Left cardiac atrium (tissue), 4 donors: ENCODE measurements at regions not wholly inside any gene's neighbourhood (a gene's known extent, or its start where the extent isn't known, plus 50 kb on each side); places are given as distances from the start of the nearest gene placed in this dataset.
"Not testable (repeated sequence)": the region's sequence is repeated elsewhere in the genome, so short reads cannot be mapped to it uniquely, and the experiment has no call there.

Experiments
- ATAC-seq, 2 donors: fragments of 200-7000 bp; cut with Tn5 transposase; one replicate each; pipeline ENCODE4 v1.9.1; 2020; ENCODE audit warnings: mild to moderate bottlenecking in 2 of 2, moderate library complexity in 2 of 2
- DNase-seq: peaks from one replicate; pipeline ENCODE4 v3.0.0-alpha.2; 2020
- intact Hi-C, 2 donors: fragments of 100-400 bp; cut with DNase I; formaldehyde crosslinking; loops; one replicate each; pipeline versions ENCODE4 v1.14.1 to v1.15.1; 2022 to 2023
- microRNA-seq, 2 donors: library from miRNA; unstranded; fragments of <30 nt; microRNA quantifications; one replicate each; pipeline ENCODE4 v1.2.0, GENCODE V29; 2020
- donor health status: DM: no; HTN: yes; CAD: no.
- donor health status: DM: no; HTN: yes; CAD: no; lungs with severe emphysema.
- donor health status: DM: yes; HTN: yes; CAD: no.
- donor health status: Dilated cardiomyopathy.

DNA sequence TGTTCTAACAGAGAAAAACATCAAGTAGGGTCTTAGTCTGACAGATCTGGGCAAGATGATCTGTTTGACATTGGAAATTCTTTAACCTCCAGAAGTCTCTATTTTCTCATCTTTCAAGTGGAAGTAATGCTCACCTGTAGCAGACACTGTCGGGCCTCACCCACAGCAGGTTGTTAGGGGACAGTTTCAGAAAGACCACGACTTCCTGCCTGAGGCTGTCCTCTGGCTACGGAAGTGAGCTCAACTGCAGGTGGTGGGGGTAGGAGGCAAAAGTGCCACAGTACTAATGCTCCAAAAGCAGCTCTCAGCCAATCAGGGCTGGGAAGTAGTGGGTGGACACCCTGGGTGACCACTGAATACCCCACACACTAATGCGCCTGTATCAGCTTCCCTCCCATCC, 111.4 kb upstream of the TOPAZ1 start:
- ATAC-seq: no peak
- no peak for DNase-seq
- intact Hi-C loops: no loop called here

DNA sequence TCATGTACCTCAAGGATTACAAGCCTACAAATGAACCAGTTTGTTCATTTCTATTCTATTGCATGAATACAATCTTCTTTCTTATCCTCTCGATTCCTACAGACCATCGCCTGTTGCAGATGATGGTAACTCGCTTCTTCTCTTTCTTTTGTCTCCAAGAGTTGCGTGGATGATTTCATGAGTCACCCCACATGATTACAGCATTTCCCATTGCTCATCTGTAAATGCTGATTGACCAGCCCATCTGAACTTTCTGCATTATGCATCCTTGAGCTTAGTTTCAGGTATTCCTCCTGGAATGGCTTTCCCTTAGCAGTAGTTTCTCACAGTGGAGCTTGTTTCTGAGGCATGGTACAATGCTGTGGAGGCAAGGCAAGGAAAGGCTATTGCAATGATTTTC, 109.6 kb upstream of the TOPAZ1 start:
- intact Hi-C loops: no loop called here
- DNase-seq (no peak), ATAC-seq (no peak)

DNA sequence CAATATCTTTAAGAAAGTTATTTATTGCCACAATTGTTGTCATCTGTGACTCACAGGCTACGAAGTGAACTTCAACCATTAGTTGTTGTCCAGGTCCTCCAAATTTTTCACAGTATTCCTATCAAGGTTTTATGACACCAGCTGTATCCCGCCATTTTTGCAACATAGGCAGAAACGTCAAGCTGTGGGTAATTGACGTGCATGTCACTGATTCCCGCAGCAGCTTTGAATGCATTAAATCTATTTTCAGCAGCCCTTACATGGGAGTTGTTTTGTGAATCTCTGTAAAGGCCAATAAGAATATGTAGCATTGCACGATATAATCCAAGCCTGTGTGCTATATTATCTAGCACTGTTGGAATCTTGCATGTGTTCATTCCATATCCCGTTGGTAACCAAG, 109.1 kb upstream of the TOPAZ1 start:
- intact Hi-C loops: no loop called here
- DNase-seq (no peak), ATAC-seq (no peak)

DNA sequence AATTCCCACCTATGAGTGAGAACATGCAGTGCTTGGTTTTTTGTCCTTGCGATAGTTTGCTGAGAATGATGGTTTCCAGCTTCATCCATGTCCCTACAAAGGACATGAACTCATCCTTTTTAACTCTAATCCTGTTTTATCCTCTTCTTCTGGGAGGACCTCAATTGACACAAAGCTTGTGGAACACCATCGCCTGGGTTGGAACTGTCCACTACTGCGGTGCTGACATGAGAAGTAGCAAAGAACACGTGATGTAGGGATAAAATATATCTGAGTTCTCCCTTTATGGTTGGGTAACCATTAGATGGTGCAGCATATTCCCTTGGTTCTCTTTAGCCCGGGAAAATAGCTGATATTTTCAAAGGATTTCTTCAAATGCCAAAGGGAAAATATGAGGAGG, 105.3 kb upstream of the TOPAZ1 start:
- ATAC-seq (no peak), DNase-seq (no peak)
- intact Hi-C loops: no loop called here

DNA sequence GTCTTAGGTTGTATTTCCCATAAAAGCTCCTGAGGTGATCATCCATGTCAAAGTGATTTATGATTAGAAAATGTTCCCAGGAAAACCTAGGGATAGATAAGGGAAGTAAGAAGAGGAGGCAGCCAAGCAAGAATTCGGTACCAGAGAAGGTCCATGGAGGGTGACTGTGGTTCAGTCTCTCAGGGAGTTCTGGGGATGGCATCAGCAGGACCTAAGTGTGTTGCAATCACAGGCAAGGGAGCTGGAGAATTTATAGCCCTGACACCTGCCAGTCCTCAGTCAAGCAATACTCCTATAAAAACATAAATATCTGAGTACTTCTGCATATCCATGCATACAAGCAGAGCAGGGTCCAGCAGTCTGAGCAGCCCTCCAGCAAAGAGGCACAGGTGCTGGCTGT, 95.6 kb upstream of the TOPAZ1 start:
- intact Hi-C loops: no loop called here
- DNase-seq (no peak), ATAC-seq (no peak)

DNA sequence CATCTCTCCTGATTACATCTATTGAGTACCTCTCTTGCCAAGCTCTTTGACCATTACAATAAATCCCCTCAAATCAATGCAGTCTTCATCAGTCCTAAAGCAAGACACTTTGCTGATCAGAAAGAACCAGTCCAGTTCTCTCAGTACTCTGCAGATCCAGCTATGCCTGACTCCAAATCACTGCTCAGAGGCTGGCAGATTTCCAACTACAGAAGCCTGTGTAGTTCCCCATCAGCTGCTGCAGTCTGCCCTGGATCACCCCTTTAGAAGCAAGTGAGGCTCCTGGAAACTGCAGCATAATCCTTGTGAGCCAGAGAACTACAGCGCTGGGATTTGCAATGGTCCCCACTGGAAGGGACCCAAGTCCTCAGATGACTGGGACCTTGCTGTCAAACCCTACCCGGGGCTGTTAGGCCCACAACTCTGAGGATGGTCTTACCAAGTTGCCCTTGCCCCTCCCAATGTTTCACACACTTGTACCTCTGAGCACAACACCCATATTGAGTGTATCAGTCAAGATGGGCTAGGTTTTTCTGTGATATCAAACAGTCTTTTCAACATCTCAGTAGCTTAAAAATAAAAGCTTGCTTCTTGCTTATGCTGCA, 81.9 kb upstream of the TOPAZ1 start:
- no peak for DNase-seq
- ATAC-seq: no peak
- intact Hi-C loops: no loop called here

DNA sequence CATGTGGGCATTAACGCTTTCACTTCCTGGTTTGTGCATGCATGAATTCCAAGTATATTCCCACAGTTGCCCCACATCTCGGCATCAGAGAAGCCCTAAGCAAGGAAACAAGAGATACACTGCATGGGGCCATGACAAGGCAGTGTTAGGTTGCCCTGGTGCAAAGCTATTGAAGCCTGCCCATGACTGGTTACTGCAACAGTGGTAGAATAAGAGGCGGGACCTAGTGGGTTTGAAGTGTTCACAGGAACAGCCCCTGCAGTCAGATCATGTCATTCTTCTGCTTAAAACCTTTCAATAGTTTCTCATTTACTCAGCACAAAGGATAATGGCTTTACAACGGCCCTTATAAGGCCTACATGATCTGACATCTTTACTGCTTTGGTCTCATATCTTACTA, 80.9 kb upstream of the TOPAZ1 start:
- intact Hi-C loops: no loop called here
- ATAC-seq (no peak), DNase-seq (no peak)

DNA sequence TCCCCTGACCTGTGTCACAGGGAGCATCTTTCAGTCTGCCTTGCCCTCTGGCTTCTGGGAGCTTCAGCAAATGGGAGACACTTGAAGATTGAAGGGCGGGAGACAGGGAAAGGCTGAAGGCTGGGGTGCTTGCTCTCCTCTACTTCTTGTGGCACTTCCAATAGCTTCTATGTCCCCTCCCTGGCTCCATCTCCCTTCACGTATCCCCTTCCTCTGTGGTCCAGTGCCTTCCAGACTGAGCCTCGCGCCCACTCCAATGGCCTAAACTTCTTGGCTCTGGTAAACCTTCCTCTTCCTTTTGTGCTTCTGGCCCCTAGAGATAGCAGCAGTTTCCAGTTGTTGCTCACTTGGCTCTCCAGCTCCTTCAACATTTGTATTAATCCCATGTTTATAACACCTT, 69.8 kb upstream of the TOPAZ1 start:
- intact Hi-C loops: no loop called here
- ATAC-seq: no peak
- no peak for DNase-seq

DNA sequence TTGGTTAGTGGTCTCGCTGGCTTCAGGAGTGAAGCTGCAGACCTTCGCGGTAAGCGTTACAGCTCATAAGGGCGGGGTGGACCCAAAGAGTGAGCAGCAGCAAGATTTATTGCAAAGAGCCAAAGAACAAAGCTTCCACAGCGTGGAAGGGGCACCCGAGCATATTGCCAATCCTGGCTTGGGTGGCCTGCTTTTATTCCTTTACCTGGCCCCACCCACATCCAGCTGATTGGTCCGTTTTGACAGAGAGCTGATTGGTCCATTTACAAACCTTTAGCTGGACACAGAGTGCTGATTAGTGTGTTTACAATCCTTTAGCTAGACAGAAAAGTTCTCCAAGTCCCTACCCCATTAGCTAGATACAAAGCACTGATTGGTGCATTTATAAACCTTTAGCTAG, 69.0 kb upstream of the TOPAZ1 start:
- intact Hi-C loops, DNase-seq, ATAC-seq: not testable (repeated sequence)

DNA sequence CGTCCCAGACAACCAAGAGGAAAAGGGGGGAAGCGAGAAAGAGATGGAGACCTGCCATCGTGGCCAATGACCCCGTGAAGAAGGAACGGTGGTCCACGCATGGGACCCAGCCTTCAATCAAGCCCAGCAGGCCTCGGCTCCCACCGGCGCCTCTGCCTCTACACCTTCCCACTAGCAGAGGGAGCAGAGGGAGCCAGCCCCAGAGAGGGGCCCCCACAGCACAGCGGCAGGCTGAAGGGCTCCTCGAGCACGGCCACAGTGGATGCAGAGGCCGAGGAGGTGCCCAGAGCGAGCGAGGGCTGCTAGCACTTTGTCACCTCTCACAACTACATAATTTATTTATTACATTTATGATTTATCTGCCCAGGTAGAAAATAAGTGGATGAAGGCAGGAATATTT, 68.4 kb upstream of the TOPAZ1 start:
- intact Hi-C loops: no loop called here

DNA sequence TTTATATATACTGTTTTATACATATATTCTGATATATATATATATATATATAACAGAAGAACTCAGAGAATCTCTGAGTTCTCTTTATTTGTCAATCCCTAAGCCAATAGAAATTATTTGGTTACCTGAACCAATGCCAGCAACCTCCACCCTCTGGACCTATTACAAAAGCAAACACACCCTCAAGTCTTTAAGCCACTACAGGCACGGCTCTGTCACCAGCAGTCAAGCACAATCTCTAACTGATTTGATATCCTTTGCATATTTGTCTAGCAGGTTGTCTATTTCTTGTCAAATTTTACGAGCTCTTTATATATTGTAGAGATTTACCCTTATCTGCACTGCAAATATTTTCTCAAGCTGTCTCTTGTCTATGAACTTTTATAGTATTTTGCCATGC, 66.6 kb upstream of the TOPAZ1 start:
- intact Hi-C loops: no loop called here

More for the DNA sequence above, 68.4 kb upstream of the TOPAZ1 start:
- DNase-seq (no peak), ATAC-seq (no peak)

DNA sequence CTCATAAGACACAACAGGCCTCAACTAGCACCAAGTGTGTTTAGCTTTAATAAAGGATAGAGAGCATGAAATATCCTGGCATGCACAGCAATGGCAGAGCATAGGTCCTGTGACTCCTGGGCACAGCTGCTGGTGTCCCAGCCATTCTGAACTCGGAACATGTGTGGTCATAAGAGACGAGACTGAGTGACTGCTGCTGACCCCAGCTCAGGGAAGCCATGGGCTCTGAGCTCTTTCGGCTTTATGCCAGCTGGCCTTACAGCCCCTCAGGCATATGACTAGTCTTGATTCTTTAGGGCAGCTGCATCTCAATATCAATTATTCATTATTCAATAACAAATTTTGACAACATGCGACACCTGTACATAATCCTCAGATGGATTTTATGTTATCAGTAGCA, 62.4 kb upstream of the TOPAZ1 start:
- DNase-seq (no peak), ATAC-seq (no peak)
- intact Hi-C loops: no loop called here

More for the DNA sequence above, 66.6 kb upstream of the TOPAZ1 start:
- ATAC-seq: no peak
- no peak for DNase-seq

DNA sequence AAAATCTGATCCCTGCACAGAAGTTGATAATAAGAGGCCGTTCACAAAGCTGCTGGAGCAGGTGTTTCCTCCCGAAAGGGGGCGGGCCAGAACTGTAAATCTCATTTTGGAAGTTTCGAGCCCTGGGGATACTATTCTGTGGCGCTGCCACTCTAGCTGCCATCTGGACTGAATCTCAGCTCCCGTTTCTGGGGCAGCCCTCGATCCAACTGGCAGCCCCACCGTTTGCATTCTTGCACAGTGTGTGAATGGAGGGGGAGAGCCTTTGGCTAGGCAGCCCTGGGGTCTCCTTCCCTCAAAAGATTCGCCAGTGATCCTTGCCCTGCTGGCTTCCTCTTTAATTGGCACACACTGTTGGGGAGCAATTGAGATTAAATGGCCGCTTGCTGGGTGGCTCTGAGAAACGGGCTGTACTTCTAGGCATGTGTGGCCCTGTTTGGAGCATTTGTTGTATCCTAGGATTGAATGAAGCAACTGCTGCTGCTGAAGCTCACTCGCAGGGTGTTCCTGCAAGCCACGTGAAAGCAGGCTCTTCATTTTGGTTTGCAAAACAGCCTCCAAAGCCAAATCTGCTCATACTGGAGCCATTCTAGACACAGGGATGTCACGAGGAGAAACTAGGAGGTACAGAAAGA, 57.2 kb upstream of the TOPAZ1 start:
- ATAC-seq: no peak
- DNase-seq: no peak
- intact Hi-C loops: no loop called here

DNA sequence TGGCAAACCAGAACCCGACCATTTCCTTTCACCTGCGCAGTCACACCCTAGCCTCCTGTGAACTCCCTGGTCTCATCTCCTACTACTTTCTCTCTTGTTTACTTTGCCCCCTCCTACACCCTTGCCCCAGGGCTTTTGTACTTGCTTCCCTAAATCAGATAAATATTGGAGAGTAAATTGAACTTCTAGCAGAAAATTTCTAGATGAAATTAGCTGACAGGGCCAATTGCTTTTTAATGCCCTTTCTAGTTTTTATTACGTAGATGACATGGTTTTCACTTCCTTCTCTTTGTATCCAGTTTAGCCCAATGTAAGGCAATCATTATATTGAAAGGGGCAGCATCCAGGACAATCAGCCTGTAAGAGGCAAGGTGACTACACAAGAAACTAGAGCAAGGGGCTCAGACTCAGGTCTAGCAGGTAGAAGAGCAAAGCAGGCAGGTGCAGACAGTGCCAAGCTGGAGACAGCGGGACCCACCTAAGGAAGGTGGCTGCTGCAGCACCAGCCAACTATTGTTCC, 56.2 kb upstream of the TOPAZ1 start:
- ATAC-seq: no peak
- intact Hi-C loops: no loop called here
- DNase-seq: no peak

DNA sequence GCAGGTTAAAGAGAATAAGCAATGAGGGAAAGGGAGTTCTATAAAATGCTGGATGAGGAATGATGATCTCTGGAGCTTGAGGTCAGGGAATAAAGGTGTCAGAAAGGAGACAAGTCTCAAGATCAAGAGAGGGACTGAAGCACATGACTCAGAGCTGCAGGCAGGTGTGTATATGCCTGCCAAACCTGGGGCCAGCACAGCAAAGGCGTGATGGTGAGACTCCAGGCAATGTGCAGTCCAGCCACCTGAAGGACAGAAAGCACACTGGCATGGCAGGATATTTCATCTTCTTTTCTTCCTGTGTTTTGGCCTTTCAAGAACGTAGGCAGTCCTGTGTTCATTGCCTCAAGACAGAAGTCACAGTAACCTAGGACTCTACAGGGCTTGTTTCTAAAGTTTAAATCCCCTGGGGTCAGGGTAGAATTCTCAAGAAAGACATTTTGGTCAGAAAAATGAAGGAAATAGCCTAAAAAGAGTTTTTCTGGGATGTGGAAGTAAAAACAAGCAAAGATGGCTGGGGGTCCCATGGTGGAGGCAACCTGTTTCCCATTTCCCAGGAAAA, 55.5 kb upstream of the TOPAZ1 start:
- intact Hi-C loops: no loop called here
- ATAC-seq (no peak), DNase-seq (no peak)

DNA sequence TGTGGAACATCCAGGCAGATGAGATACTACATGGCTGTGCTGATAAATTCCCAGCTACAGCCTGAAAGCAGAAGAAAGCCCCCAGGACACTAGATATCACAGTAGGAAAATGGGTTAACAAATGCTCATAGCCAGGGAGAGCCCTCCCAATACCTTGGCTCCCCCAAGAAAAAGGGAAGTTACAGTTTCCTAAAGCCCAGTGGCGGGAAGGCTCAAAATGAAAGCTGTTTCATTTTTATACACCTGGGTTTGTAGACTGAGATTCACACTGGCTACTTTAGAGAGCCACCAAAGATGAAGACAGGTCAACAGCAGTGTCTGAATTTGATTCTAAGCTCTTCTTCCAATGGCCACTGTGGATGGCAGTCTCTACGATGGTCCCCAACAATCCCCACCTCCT, 55.0 kb upstream of the TOPAZ1 start:
- no peak for DNase-seq
- intact Hi-C loops: no loop called here
- no peak for ATAC-seq

Small RNA genes lying in the stretch of these regions (microRNA-seq; reads per million reads assigned to microRNA genes)
- gene MIR138-1: 13.5 to 15.3 reads per million in 2 donors
